Common myeloid progenitor, CD34-positive (primary cell): ENCODE measurements at regions not wholly inside any gene's neighbourhood (a gene's known extent, or its start where the extent isn't known, plus 50 kb on each side); places are given as distances from the start of the nearest gene placed in this dataset.

Source experiments
- CTCF ChIA-PET: fragments of 350-600 bp; sonication (Branson Sonifier 250); formaldehyde crosslinking; loops from one replicate; lab custom pipeline; 2021; ENCODE audit warnings: antibody characterized with exemption; lab: Charles Lee
- POLR2A ChIA-PET: fragments of 350-600 bp; sonication (Branson Sonifier 250); formaldehyde crosslinking; loops from one replicate; lab custom pipeline; 2021; ENCODE audit warnings: antibody characterized with exemption; lab: Charles Lee
- DNase-seq, 3 donors: peaks; one replicate each; pipeline versions ENCODE4 v3.0.0 to v3.0.0-alpha.2; 2013
- H3K27ac ChIP-seq, 2 experiments: 1 replicate in 1 of 2; 2 replicates in 1 of 2; pipeline ENCODE4 v1.7.0; 2013; ENCODE audit warnings: inconsistent platforms in 2 of 2, low read length in 2 of 2, mild to moderate bottlenecking in 2 of 2, low read depth in 1 of 2, moderate library complexity in 1 of 2; ENCODE audit not compliant: severe bottlenecking in 2 of 2, insufficient read depth in 1 of 2, poor library complexity in 1 of 2
- H3K27me3 ChIP-seq, 5 experiments: replicated peaks in 2 of 5; 1 replicate in 3 of 5; 2 replicates in 2 of 5; pipeline versions ENCODE4 v1.6.1 to v1.7.0; 2013; ENCODE audit warnings: low read length in 4 of 5, mild to moderate bottlenecking in 2 of 5, moderate library complexity in 2 of 5, inconsistent platforms in 1 of 5; ENCODE audit not compliant: insufficient read depth in 5 of 5, control insufficient read depth in 4 of 5
- H3K36me3 ChIP-seq, 4 experiments: 1 replicate in 2 of 4; 2 replicates in 2 of 4; pipeline versions ENCODE4 v1.6.1 to v1.7.0; 2013; ENCODE audit warnings: low read length in 3 of 4, control low read depth in 1 of 4, mild to moderate bottlenecking in 1 of 4; ENCODE audit not compliant: control insufficient read depth in 4 of 4, insufficient read depth in 4 of 4
- H3K4me1 ChIP-seq, 4 experiments: 1 replicate in 3 of 4; 2 replicates in 1 of 4; pipeline versions ENCODE4 v1.6.1 to v1.7.1; 2013; ENCODE audit warnings: low read length in 3 of 4, mild to moderate bottlenecking in 3 of 4, control low read depth in 1 of 4, inconsistent platforms in 1 of 4, moderate library complexity in 1 of 4; ENCODE audit not compliant: control insufficient read depth in 4 of 4, insufficient read depth in 4 of 4; ENCODE audit errors: control extremely low read depth in 1 of 4
- H3K4me3 ChIP-seq, 7 experiments: 1 replicate in 4 of 7; 2 replicates in 3 of 7; pipeline versions ENCODE4 v1.5.1 to v1.7.0; 2013; ENCODE audit warnings: mild to moderate bottlenecking in 7 of 7, low read length in 6 of 7, moderate library complexity in 6 of 7, inconsistent platforms in 2 of 7, low read depth in 2 of 7, control low read depth in 1 of 7; ENCODE audit not compliant: insufficient read depth in 4 of 7, control insufficient read depth in 1 of 7; ENCODE audit errors: extremely low read depth in 1 of 7
- H3K9me3 ChIP-seq, 5 experiments: 1 replicate in 4 of 5; 2 replicates in 1 of 5; pipeline versions ENCODE4 v1.6.1 to v1.7.1; 2013; ENCODE audit warnings: low read length in 4 of 5, mild to moderate bottlenecking in 2 of 5, inconsistent platforms in 1 of 5, low read depth in 1 of 5, moderate library complexity in 1 of 5; ENCODE audit not compliant: control insufficient read depth in 4 of 5, insufficient read depth in 2 of 5; ENCODE audit errors: control extremely low read depth in 1 of 5
- WGBS: methylation state at CpG from one replicate; pipeline ENCODE4 v1.1.5; 2013; ENCODE audit not compliant: insufficient coverage; 5-methylcytosine and 5-hydroxymethylcytosine counted together

GRCh38 chr4:24218566-24218965 is 328.7 kb upstream of the PPARGC1A start:
- H3K4me1 ChIP-seq, result no peaks in the 10 kb centered on the region
- no peak for DNase-seq
- H3K9me3 ChIP-seq, result peaks cover 0 to 2% (median 0%) of the 10 kb centered on the region in 5 experiments
- no peaks in the 10 kb centered on the region for H3K36me3 ChIP-seq
- H3K4me3 ChIP-seq, result no peak overlapping the region
- POLR2A ChIA-PET, result no interaction called here
- no peak overlapping the region for H3K27ac ChIP-seq
- no peaks in the 10 kb centered on the region for H3K27me3 ChIP-seq
- CTCF ChIA-PET, result no interaction called here

- WGBS, result 92% methylated on average over 3 of the region's 3 CpGs
- Histone ChIP-seq H3K27me3 (no peaks in the 10 kb centered on the region), H3K27ac (no peak overlapping the region), H3K9me3 (peaks cover 0 to 2% (median 0%) of the 10 kb centered on the region in 5 experiments), H3K4me1 (no peaks in the 10 kb centered on the region), H3K4me3 (no peak overlapping the region), H3K36me3 (no peaks in the 10 kb centered on the region)
- DNase-seq, result no peak
- ChIA-PET CTCF (no interaction called here), POLR2A (no interaction called here)
Measured at GRCh38 chr4:24214796-24215195, 324.9 kb upstream of the PPARGC1A start.

- H3K36me3 ChIP-seq, result no peaks in the 10 kb centered on the region
- CTCF ChIA-PET, result no interaction called here
- no peaks in the 10 kb centered on the region for H3K4me1 ChIP-seq
- H3K27ac ChIP-seq, result no peak overlapping the region
- H3K4me3 ChIP-seq, result no peak overlapping the region
- H3K9me3 ChIP-seq, result peaks cover 0 to 2% (median 0%) of the 10 kb centered on the region in 5 experiments
- WGBS, result 72% methylated on average over 4 of the region's 5 CpGs
- POLR2A ChIA-PET, result no interaction called here
- H3K27me3 ChIP-seq, result no peaks in the 10 kb centered on the region
- no peak for DNase-seq
Measured at GRCh38 chr4:24213961-24214360, 324.1 kb upstream of the PPARGC1A start.

GRCh38 chr4:24212642-24213041 is 322.8 kb upstream of the PPARGC1A start:
- H3K9me3 ChIP-seq, result no peaks in the 10 kb centered on the region

GRCh38 chr4:24211856-24212255 is 322.0 kb upstream of the PPARGC1A start:
- no peaks in the 10 kb centered on the region for H3K4me1 ChIP-seq
- DNase-seq, result no peak
- 93% methylated on average over 8 of the region's 10 CpGs for WGBS
- CTCF ChIA-PET, result interaction anchor here (1.0 kb wide), 1 partner anchor 9 kb away, joined by 3 read pairs; no protein-coding TSS in a partner anchor
- no peaks in the 10 kb centered on the region for H3K9me3 ChIP-seq
- no peaks in the 10 kb centered on the region for H3K36me3 ChIP-seq
- H3K4me3 ChIP-seq, result no peak overlapping the region
- POLR2A ChIA-PET, result no interaction called here
- no peak overlapping the region for H3K27ac ChIP-seq
- H3K27me3 ChIP-seq, result no peaks in the 10 kb centered on the region

More at GRCh38 chr4:24212642-24213041, 322.8 kb upstream of the PPARGC1A start:
- Histone ChIP-seq H3K27me3 (no peaks in the 10 kb centered on the region), H3K4me1 (no peaks in the 10 kb centered on the region), H3K27ac (no peak overlapping the region), H3K36me3 (no peaks in the 10 kb centered on the region), H3K4me3 (no peak overlapping the region)
- POLR2A ChIA-PET, result no interaction called here
- CTCF ChIA-PET, result interaction anchor here (1.0 kb wide), 1 partner anchor 10 kb away, joined by 3 read pairs; no protein-coding TSS in a partner anchor
- no peak for DNase-seq
- 100% methylated on average over 4 of the region's 4 CpGs for WGBS

- POLR2A ChIA-PET, result no interaction called here
- no peak for DNase-seq
- no peak overlapping the region for H3K4me3 ChIP-seq
- CTCF ChIA-PET, result no interaction called here
- no peaks in the 10 kb centered on the region for H3K27me3 ChIP-seq
- peak overlapping the region in 1 of 2 experiments; percentile 5 for H3K27ac ChIP-seq
- H3K9me3 ChIP-seq, result no peaks in the 10 kb centered on the region
- no peaks in the 10 kb centered on the region for H3K36me3 ChIP-seq
- no peaks in the 10 kb centered on the region for H3K4me1 ChIP-seq
- WGBS, result 79% methylated on average over 4 of the region's 10 CpGs
Measured at GRCh38 chr4:24210332-24210902, 320.6 kb upstream of the PPARGC1A start.

- WGBS, result 100% methylated on average over 1 of the region's 1 CpG
Measured at GRCh38 chr4:24209906-24210305, 320.1 kb upstream of the PPARGC1A start.

More at GRCh38 chr4:24209906-24210305, 320.1 kb upstream of the PPARGC1A start:
- no peaks in the 10 kb centered on the region for H3K9me3 ChIP-seq
- no peaks in the 10 kb centered on the region for H3K27me3 ChIP-seq
- ChIA-PET CTCF (no interaction called here), POLR2A (no interaction called here)
- H3K4me3 ChIP-seq, result no peak overlapping the region
- peak overlapping the region in 1 of 2 experiments; percentile 5 for H3K27ac ChIP-seq
- H3K36me3 ChIP-seq, result no peaks in the 10 kb centered on the region
- DNase-seq, result no peak
- no peaks in the 10 kb centered on the region for H3K4me1 ChIP-seq
